ENCODE measurements at regions not wholly inside any gene's neighbourhood (a gene's known extent, or its start where the extent isn't known, plus 50 kb on each side); places are given as distances from the start of the nearest gene placed in this dataset.

GRCh38 chr4:29581457-29581856, 1138.7 kb upstream of the PCDH7 start:
- Histone ChIP-seq H3K9me3 (ENCODE audit: control insufficient read depth in 2 of 3, insufficient read depth in 1 of 3, low read length in 3 of 3) (no peaks in the 10 kb centered on the region), H3K4me3 (ENCODE audit: low read length in 3 of 3) (no peak overlapping the region), H3K27me3 (ENCODE audit: control insufficient read depth, insufficient read depth, low read length) (no peaks in the 10 kb centered on the region), H3K9ac (ENCODE audit: low read length in 3 of 3) (no peak overlapping the region), H3K36me3 (ENCODE audit: control insufficient read depth in 2 of 3, insufficient read depth in 3 of 3, low read length in 3 of 3) (no peaks in the 10 kb centered on the region), H3K4me1 (ENCODE audit: control insufficient read depth in 2 of 3, insufficient read depth in 2 of 3, low read depth in 1 of 3, low read length in 3 of 3) (no peaks in the 10 kb centered on the region), H3K27ac (ENCODE audit: low read depth in 2 of 2, low read length in 2 of 2) (no peak overlapping the region)
- no peak for TF ChIP-seq CTCF (IDR thresholded peaks at IDR 0.05; ENCODE audit: borderline replicate concordance, extremely low read depth, insufficient read depth)
- DNase-seq (peak in 1 of 5 donors; percentile 7), FAIRE-seq (no peak)
- intact Hi-C loops (cut with DNase I), result no loop called here

GRCh38 chr4:29588617-29589016, 1131.6 kb upstream of the PCDH7 start:
- FAIRE-seq (no peak), DNase-seq (no peak)
- Histone ChIP-seq H3K36me3 (ENCODE audit: control insufficient read depth in 2 of 3, insufficient read depth in 3 of 3, low read length in 3 of 3) (no peaks in the 10 kb centered on the region), H3K4me1 (ENCODE audit: control insufficient read depth in 2 of 3, insufficient read depth in 2 of 3, low read depth in 1 of 3, low read length in 3 of 3) (no peaks in the 10 kb centered on the region), H3K9me3 (ENCODE audit: control insufficient read depth in 2 of 3, insufficient read depth in 1 of 3, low read length in 3 of 3) (no peaks in the 10 kb centered on the region), H3K27ac (ENCODE audit: low read depth in 2 of 2, low read length in 2 of 2) (no peak overlapping the region), H3K9ac (ENCODE audit: low read length in 3 of 3) (no peak overlapping the region), H3K4me3 (ENCODE audit: low read length in 3 of 3) (no peak overlapping the region), H3K27me3 (ENCODE audit: control insufficient read depth, insufficient read depth, low read length) (no peaks in the 10 kb centered on the region)
- no peak for TF ChIP-seq CTCF (IDR thresholded peaks at IDR 0.05; ENCODE audit: borderline replicate concordance, extremely low read depth, insufficient read depth)
- intact Hi-C loops (cut with DNase I), result no loop called here

- no peak overlapping the region for H3K9ac ChIP-seq (ENCODE audit: low read length in 3 of 3)
- H3K27me3 ChIP-seq (ENCODE audit: control insufficient read depth, insufficient read depth, low read length), result no peaks in the 10 kb centered on the region
- intact Hi-C loops (cut with DNase I), result no loop called here
- no peaks in the 10 kb centered on the region for H3K36me3 ChIP-seq (ENCODE audit: control insufficient read depth in 2 of 3, insufficient read depth in 3 of 3, low read length in 3 of 3)
- no peak overlapping the region for H3K4me3 ChIP-seq (ENCODE audit: low read length in 3 of 3)
- H3K27ac ChIP-seq (ENCODE audit: low read depth in 2 of 2, low read length in 2 of 2), result no peak overlapping the region
- DNase-seq (no peak), FAIRE-seq (no peak)
- H3K4me1 ChIP-seq (ENCODE audit: control insufficient read depth in 2 of 3, insufficient read depth in 2 of 3, low read depth in 1 of 3, low read length in 3 of 3), result no peaks in the 10 kb centered on the region
- H3K9me3 ChIP-seq (ENCODE audit: control insufficient read depth in 2 of 3, insufficient read depth in 1 of 3, low read length in 3 of 3), result no peaks in the 10 kb centered on the region
- no peak for TF ChIP-seq CTCF (IDR thresholded peaks at IDR 0.05; ENCODE audit: borderline replicate concordance, extremely low read depth, insufficient read depth)
Observed at GRCh38 chr4:29596228-29596627, 1123.9 kb upstream of the PCDH7 start.

DNA sequence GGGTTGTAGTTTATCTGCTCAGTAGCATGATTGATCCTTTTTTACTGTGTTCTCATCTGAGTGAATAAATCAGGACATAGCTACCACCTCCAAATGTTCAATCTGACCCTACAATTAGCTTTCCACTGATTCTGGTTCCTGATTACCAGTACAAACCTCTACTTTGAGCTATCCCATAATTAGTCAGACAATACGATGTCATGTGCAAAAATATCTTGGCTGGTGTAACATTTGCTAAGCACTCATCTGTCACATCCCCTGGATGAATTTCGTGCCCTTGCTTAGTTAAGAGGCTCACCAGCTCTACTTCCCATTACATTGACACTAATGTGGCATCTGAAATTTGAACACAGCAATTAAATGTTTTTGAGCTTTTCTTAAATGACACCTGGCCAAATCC, 1101.0 kb upstream of the PCDH7 start:
- no peaks in the 10 kb centered on the region for H3K9me3 ChIP-seq (ENCODE audit: control insufficient read depth in 2 of 3, insufficient read depth in 1 of 3, low read length in 3 of 3)
- no peaks in the 10 kb centered on the region for H3K27me3 ChIP-seq (ENCODE audit: control insufficient read depth, insufficient read depth, low read length)
- no peak overlapping the region for H3K9ac ChIP-seq (ENCODE audit: low read length in 3 of 3)
- no peak overlapping the region for H3K27ac ChIP-seq (ENCODE audit: low read depth in 2 of 2, low read length in 2 of 2)
- DNase-seq, result no peak
- H3K4me3 ChIP-seq (ENCODE audit: low read length in 3 of 3), result no peak overlapping the region
- TF ChIP-seq CTCF (IDR thresholded peaks at IDR 0.05; ENCODE audit: borderline replicate concordance, extremely low read depth, insufficient read depth), result no peak
- H3K4me1 ChIP-seq (ENCODE audit: control insufficient read depth in 2 of 3, insufficient read depth in 2 of 3, low read depth in 1 of 3, low read length in 3 of 3), result no peaks in the 10 kb centered on the region
- intact Hi-C loops (cut with DNase I), result no loop called here
- FAIRE-seq, result no peak
- no peaks in the 10 kb centered on the region for H3K36me3 ChIP-seq (ENCODE audit: control insufficient read depth in 2 of 3, insufficient read depth in 3 of 3, low read length in 3 of 3)
